HepG2 (cell line): ENCODE measurements at regions not wholly inside any gene's neighbourhood (a gene's known extent, or its start where the extent isn't known, plus 50 kb on each side); places are given as distances from the start of the nearest gene placed in this dataset.

ENCODE experiments used
- ATF2 ChIP-seq: sonication (generic); formaldehyde crosslinking; IDR thresholded peaks from 2 replicates; pipeline ENCODE4 v1.4.0; 2020; ENCODE audit warnings: missing genetic modification reagents
- EZH2 ChIP-seq: conservative IDR thresholded peaks from 2 replicates; pipeline ENCODE4 v1.6.1; 2012; ENCODE audit warnings: mild to moderate bottlenecking, low read depth, low read length, moderate library complexity
- NAIF1 ChIP-seq: sonication (generic); formaldehyde crosslinking; IDR thresholded peaks from 2 replicates; pipeline ENCODE4 v1.5.0; 2020; ENCODE audit warnings: mild to moderate bottlenecking, missing genetic modification reagents, borderline replicate concordance
- POLR2AphosphoS2 ChIP-seq: IDR thresholded peaks from 2 replicates; pipeline ENCODE4 v1.6.1; 2011; ENCODE audit warnings: low read depth, low read length, improper control_type of control experiment
- TERF1 ChIP-seq: sonication (generic); formaldehyde crosslinking; IDR thresholded peaks from 2 replicates; pipeline ENCODE4 v1.8.0; 2022; ENCODE audit warnings: mild to moderate bottlenecking, missing genetic modification reagents, moderate library complexity
- ZNF367 ChIP-seq: sonication (generic); formaldehyde crosslinking; IDR thresholded peaks from 2 replicates; pipeline ENCODE4 v1.4.0; 2020; ENCODE audit warnings: missing genetic modification reagents, borderline replicate concordance

GRCh38 chr18:73843455-73843854 lies 304.2 kb downstream of the FBXO15 start:
- no peak for TF ChIP-seq NAIF1 (CRISPR knock-in tag)
- no peak for TF ChIP-seq EZH2
- TF ChIP-seq TERF1, result no peak
- TF ChIP-seq POLR2AphosphoS2, result no peak
- no peak for TF ChIP-seq ATF2 (CRISPR knock-in tag)
- TF ChIP-seq ZNF367 (CRISPR knock-in tag), result no peak
